OCI-LY3 (cell line): ENCODE measurements at regions not wholly inside any gene's neighbourhood (a gene's known extent, or its start where the extent isn't known, plus 50 kb on each side); places are given as distances from the start of the nearest gene placed in this dataset.

Experiments
- CTCF ChIP-seq: fragments of 200-600, 300-600 bp; sonication (generic); IDR thresholded peaks from 2 replicates; pipeline ENCODE4 v1.5.1; 2014; ENCODE audit warnings: antibody characterized with exemption, low read length, low read depth
- EZH2phosphoT487 ChIP-seq: fragments of 200-600 bp; shearing (Covaris generic); IDR thresholded peaks from 2 replicates; pipeline ENCODE4 v1.6.1; 2018; ENCODE audit warnings: antibody characterized with exemption, mixed run types, low read depth

GRCh38 chr16:62929593-62929992 lies 893.4 kb upstream of the CDH8 start:
- TF ChIP-seq CTCF, result no peak
- no peak for TF ChIP-seq EZH2phosphoT487
